ENCODE measurements at regions not wholly inside any gene's neighbourhood (a gene's known extent, or its start where the extent isn't known, plus 50 kb on each side); places are given as distances from the start of the nearest gene placed in this dataset.
A peak's percentile ranks its signal among the peaks of the same experiment; 100 is the strongest.

DNA sequence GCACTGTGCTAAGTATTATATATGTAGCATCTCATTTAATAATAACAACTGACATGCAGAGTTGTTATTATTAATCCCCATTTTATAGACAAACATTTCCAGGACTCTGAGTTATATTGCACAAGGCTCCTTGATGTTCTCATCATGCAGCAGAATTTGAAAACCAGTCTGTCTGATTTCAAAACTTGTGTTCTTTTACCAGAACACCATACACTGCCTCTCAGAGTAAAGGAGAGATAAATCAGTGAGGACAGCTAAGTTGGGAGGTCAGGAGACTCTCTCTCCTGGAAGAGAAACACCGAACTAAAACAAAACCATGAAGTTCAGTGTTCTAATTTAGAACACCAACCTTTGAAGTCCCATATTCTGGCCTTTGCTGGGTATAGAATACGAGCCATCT lies 92.7 kb upstream of the TNC start:
- DNase-seq, result no peak

DNA sequence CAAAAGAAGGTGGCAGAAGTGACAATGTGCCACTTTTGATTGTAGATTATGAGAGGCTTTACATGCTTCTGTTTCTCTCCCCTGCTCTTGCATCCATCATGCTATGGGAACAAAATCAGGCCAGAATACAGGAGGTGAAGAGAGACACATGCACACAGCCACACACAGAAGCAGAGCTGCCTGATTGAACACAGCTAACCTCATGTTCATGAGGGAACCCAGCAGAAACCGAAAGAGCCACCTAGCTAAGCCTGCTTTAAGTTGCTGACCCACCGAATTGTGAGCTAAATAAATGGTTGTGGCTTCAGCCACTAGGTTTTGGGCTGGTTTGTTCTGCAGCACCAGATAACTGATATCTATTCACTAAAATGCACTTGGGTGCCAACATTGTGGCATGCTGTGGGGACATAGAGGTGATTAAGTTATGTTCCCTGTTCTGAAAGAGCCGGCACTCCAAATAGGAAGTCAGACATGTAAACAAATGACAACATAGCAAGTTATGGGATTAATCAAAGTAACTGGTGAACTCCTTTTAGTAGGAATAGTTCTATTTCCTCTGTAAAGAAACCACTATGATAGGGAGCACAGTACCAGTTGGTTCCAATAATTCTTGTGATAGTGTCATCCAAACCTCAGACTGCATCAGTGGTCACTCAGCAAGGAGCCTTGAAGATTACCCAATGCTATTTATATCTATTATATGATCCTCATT lies 93.6 kb upstream of the TNC start:
- DNase-seq, result no peak

DNA sequence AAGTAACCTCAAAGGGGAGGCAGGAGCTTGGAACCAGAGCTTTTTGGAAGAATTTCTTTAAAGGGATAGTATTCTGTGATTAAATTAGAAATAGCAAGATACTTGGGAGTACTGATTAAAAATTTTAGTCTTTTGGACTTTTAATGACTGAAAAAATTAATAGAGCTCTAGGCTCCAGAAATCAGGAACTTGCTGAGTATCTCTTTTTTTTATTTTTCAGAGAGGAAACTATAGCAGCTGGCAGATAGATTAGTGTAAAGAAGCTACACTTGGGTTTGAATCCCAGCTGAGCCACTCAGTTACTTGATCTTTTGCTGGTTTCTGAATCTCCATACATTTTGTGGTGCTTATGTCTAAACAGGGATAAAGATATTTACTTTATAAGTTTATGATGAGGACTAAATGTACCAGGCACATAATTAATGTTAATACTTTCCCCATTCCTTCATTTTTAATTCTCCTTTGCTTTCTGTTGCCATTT lies 94.2 kb upstream of the TNC start:
- DNase-seq, result no peak

DNA sequence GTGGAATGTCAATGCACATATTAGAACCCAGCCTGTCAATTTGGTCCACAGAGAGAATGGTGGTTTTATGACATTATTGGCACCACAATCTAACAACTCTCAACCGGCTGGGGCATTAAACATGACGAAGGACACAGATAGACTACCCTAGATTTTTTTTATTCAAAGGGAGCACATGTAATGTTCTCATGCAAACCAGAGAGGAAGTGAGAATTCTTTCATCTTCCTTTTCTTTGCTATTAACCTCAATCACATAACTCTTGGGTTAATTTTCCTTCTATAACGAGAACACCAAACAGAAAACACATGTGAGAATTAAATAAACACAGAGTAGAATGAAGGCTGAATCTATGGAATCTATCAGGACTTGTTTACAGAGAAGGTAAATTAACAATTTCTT lies 94.9 kb upstream of the TNC start:
- no peak for DNase-seq

DNA sequence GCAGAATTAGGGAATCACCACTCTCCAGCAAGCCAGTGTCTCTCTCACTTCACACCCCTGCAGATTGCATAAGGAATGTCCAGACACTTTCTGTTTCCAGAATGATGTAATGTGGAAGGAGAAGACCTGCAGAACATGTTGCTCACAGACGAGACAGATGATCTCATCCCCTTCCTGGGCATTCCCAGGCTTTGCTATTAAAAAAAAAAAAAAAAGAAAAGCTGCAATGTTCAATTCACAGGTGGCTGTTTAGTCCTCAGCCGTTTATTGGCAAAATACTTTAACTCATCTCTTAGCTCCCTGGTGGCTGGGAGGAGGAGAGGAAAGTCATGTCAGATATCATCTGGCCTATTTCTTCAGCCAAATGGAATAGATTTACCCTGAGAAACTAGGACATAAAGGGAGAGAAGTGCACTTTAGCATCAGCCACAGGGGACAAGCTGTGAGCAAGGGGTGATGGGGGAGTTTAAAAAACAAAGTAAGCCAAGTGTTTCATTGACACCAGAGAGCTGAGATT lies 95.9 kb upstream of the TNC start:
- no peak for DNase-seq

DNA sequence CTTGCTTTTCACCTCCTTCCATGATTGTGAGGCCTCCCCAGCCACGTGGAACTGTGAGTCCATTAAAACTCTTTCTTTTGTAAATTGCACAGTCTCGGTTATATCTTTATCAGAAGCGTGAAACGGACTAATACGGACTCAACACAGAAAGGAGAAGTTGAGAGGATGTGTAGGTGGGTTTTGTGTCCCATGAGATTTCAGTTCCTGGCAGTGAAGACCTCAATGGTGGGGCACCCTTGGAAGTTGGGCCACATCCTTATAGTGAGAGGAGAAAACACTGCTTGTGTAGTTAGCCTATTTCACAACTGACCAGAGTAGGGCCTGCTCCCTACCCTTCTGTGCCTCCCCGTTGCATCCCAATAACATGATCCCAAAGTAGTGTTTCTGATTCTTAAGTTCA lies 98.9 kb upstream of the TNC start:
- no peak for DNase-seq

DNA sequence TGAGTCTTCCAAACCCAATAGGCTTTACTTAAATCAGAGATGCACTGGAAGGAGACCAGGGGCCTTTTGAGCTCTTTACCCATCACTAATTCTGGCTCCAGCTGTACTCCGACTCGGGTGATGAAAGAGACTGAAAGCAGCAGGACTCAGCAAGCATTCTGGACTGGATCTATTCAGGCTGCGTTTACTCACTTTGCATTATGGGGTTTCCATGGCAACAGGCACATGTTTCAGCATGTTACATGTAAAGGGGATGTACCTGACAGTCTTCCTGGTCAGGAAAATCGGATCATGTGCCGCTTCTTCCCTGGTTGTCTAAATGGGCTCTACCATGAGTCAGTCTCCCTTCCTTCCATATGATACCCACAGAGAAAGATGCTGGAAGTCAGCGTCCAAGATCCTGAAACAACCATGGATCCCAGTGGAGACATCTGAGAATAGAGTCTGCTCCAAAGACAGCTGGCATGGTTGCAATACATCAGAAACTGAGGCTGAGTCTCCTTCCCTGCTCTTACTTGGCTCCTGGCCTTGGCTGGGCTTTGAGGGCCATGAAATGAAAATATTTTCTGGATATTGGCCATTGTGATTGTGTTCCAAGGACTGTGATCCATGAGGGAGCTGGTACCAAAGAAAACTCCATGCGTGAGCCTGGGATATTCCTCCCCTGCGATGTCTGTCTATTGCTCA lies 102.5 kb upstream of the TNC start:
- DNase-seq, result peak; percentile 34

DNA sequence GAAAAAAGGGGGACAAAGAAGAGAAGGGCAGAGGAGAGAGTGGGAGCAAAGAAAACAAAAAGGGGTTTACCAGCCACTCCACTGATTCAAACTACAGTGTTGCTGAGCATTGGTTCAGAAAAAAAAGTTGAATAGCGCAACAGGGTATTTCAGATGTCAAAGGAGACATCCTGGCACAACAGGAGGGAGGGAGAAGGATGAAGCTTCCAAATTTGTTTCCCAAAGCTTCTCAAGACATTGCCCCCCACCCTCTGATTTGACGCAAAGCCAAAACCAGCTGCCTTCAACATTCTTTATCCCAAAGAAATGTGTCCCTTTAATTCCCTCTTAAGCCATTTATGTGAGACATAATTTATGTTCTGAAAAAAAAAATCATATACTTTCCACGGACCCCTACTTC lies 105.5 kb upstream of the TNC start:
- DNase-seq, result no peak

DNA sequence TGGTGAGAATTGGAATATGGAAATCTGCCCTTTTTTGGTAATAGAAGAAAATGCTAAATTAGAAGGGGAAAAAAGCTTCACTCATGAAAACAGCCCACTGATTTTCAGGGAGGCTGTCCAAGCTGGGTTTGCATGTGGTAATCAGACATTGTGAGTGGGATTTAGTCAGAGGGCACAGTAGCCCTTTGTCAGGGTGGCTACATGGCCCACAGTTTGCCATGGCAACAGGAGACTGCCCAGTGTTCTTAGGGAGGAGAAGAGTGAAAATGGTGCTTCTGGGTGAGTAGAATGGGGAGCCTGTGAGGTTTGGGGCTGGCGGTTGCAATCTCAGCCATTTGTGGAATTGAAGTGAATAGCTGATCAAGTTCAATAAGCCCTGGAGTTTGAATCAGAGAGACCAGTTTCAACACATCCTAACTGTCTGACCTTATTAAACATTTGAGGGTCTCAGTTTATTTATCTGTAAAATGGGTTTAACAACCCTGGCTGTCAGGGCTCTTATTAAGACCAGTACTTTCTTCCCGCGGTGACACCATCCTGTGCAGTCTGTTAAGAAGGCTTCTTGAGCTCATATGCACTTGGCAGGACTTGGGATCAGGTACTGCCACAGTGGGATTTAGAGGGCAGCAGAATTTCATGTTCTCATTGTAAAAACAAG lies 107.6 kb upstream of the TNC start:
- no peak for DNase-seq

DNA sequence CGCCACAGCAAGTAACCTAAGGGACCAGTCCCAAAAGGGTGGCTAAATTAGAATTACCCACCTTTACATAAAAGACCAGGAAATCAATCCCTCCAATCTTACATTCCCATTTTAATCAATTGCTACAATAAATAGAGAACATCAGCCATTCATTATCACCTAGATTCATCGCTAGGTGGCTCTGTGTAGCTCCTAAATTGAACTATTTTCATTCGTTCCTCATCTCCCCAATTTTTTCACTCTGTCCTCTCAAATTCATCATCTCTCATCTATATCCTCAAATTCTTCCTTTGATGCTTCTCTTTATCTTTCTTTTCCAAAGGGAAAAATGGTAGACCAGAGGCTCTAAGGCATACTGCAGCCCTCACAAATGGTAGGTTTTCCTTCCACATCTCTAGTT lies 108.2 kb upstream of the TNC start:
- no peak for DNase-seq

DNA sequence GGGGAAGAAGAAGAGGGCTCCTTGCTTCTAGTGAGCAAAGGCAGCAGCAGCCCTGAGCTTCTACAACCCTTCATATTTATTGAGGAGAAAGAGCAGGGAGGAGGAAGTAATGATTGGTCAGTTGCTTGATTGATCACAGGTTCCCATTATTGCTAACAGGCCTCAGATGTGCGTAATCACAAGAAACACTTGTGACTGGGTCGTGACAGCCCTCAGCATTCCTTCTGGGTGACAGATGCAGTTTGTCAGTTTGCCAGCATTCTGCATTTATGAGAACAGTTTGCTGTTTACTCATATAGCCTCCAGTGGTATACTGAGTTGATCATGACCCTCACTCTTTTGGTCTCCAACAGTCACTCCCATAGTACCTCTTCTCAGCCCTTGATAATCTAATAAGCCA lies 111.5 kb upstream of the TNC start:
- no peak for DNase-seq

DNA sequence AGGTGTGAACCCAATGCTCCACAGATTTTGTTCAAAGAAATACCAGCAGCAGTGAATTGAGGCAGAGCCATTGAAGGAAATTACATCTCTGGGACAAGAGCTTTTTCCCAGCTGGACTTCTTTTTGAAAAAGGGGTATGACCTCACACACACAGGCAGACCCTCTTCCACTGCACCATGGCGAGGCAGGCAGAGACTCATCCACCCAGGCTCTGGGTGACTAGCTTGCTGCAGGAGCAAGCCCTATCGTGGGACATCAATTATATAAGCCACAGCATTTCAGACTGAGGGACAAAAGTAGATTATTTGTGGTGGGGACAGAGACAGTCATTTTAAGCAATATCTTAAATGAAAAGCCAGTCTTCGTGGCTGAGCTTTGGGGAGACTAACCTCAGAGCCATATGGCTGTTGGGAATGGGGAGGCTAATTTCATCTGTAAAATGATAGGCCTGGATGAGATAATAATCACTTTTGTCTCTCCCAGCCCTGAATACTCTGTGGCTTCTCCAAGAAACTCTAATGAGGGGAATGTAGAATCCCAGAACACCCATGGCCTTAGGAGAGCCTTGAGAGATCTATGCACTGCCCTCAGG lies 113.1 kb upstream of the TNC start:
- DNase-seq, result no peak

DNA sequence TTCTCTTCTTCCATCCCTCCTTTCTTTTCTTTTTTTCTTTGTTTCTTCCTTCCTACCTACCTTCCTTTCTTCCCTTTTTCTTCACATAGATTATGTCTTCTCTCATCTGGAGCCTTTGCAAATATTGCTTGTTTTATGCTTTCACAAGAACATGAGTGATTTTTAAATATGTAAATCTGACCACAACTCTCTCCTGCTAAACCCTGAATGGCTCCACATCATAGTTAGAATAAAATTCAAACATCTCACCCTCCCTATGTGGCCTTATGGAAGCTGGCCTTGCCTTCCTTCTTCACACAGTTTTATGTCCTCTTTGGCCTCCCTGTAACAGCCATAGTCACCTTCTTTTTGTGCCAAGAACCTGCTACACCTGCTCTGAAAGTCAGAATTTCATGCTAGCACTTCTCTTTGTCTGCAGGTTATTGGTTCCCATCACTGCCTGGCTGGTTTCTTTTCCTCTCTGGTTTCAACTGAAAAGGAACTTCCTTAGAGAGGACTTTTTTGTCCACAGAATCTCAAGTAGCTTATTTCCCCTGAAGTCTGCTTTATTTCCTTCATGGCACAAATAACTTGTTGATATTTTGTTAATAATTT lies 114.3 kb upstream of the TNC start:
- DNase-seq, result no peak

DNA sequence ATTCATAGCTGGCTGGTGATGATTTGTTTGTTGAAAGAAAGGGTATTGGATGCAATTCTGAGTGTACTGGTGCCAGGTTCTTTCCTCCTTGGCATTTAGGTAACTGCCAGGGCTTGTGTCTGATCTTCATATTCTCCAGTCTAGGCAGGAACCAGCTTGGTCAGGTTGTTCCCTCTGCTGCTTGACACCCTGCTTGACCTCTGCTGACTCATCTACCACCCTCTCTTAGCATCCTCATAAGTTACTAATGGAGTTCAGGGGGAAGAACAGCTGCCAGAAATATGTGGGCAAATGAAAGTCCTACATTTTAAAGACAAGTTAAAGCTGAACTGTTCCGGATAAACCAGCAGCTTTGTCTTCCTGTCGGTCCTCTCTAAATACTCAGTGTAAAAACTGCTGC lies 116.1 kb upstream of the TNC start:
- no peak for DNase-seq

DNA sequence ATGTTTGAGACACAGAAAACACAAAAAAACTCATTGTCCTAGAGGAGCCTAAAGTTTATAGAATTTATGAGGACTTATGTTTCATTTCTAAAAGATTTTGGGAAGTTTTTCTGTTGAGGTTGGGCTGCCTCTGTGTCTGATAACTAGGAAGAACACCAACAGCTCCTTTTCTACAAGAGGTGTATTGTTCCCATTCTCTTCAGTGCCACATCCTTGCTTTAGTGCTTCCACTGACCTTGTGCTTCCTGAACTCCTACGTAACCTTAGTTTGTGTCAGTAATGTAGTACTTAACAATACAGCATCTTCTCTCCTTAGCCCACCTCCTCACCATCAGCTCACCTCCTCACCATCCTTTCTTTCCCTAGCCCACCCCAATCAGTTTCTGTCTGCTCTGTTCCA lies 117.3 kb upstream of the TNC start:
- no peak for DNase-seq

DNA sequence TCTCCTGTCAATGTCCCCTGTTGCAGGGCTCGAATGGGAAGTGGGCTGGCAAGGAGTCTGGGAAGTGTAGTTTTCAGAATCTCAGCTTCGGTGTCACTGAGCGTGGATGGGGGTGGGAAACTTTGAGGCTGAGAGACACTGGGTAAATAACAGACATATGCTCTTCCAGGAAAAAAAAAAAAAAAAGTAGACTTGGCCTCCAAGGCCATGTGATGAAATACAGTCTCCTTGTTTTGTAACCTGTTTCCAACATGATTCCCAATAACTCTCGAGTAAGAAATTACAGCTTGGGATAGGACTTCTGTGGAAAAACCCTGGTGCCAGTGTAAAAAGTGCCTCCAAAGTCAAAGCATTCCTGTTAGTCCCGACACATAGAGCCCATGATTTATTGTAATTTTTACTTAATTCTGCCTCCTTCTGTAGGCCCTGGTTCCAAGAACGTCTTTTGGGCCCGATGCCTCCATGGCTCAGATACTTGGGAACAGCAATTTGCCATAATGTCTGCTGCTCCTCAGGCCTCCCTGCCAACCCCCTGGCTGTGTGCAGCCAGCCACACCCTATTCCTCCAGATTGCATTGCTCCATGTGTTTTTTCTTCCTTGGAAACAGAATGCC lies 119.5 kb upstream of the TNC start:
- no peak for DNase-seq

DNA sequence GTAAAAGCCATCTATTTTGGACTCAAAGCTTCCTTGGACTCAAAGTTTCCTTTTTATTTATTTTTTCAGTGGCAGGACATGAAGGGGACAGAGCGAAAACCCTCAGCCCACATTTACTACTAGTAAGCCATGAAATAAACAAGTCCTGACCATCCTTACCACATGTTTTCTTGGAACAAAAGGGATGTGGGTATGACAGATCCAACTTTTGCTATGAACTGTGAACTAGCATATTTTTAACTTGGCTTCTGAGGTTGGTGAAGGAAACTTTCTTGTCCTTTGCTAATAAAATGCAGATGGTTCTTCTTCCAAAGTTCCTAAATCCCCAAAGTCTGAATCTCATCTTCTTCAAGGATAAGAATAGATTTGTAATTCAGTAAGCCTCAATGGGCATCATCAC lies 122.7 kb upstream of the TNC start:
- no peak for DNase-seq

DNA sequence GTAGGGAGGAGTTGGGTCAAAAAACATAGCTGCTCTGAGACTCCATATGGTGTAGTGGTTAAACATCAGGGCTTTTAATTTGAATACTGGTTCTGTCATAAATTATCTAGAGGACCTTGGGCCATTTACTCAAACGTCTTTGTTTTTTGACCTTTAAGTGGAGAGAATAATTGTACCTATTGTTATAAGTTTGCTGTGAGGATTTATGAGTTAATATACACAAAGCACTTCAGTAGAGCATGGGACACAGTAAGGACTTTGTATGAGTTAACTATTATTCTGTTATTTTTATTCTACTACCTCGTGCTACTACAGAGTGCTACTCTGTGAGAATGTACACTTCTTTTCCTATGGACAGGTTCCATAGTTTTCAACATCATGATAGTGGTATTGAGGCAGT lies 123.7 kb upstream of the TNC start:
- DNase-seq, result no peak

DNA sequence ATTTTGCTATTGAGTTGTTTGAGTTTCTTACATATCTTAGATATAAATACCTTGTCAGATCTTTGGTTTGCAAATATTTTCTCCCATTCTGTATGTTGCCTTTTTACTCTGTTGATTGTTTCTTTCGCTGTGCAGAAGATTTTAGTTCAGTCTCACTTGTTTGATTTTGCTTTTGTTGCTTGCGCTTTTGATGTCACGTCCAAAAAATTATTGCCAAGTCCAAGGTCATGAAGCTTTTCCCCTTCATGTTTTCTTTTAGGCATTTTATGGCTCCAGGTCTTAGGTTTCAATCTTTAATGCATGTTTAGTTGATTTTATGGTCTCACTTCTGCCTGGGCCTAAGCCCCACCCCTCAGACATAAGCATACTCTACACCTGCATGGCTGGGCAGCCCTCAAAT lies 131.5 kb upstream of the TNC start:
- no peak for DNase-seq

DNA sequence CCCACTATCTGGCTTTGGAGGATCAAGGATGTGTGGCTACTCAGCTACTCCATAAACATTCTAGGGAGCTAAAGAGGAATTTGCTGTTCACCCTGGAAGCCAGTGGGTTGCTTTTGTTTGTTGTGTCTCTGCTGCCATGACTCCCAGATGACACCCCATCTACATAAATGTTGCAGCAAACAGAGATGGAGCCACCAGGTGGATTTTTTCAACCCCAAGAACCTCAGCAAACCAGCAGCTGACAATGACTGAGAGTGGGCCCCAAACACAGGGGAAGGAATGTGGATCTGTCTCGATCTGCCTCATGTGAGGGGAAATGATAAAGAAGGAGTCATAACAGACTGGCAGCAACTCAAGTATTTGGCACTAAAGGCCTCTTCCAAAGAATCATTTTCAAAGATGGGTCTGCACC lies 132.7 kb upstream of the TNC start:
- no peak for DNase-seq

DNA sequence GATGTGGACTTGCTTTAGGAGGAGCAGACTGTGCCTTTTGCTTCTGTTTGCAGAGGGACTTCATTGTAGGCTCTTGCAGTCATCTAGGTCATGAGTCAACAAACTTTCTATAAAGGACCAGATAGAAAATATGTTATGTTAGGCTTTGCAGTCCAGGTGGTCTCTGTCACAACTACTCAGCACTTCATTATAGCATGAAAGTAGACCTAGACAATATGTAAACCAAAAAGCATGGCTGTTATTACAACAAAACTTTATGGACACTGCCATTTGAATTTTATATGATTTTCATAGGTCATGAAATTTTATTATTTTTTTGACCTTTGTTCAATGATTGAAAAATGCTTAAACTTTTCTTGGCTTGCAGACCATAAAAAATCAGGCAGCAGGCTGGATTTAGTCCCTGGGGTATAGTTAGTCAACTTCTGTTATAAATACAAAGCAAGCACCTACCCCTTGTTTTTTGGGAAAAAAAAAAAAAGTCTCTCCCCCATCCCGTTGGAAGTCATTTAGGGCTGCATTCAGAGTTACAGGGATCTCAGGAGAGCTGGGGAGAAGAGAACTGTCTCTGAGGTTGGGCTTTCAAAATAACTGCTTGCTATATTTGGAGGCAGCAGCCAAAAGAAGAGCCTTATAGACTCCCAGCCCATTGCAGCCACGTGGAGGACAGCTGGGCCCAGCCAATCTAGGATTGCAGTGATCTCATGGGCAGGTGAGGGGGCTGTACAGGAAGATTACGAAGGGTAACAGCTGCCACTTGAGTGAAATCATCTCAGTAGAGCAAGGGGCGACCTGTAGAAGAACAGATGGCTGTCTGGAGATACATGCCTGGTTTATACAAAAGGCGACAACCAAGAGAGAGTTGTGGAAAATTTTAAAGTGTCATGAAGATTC lies 136.6 kb upstream of the TNC start:
- peak; percentile 89 for DNase-seq

DNA sequence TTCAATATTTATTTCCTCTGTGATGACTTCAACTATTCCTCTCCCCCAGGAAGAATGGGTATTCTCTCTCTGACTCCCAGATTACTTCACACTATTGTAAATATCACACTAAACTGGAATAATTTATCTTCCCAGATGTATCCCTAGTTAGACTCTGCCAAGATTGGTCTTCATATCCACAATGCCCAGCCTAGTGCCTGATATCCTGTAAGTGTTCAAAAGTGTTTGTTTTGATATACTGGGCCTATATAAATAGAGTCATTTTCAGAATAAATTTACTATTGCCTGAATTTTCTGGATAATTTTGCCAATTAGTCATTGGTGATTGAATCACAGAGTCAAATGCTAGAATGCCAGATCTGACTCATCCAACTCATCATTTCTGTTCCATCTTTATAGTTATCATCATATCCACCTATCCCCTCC lies 143.7 kb upstream of the TNC start:
- DNase-seq, result no peak
